GM18909 (cell line): ENCODE measurements at regions not wholly inside any gene's neighbourhood (a gene's known extent, or its start where the extent isn't known, plus 50 kb on each side); places are given as distances from the start of the nearest gene placed in this dataset.
"Not testable (repeated sequence)": the region's sequence is repeated elsewhere in the genome, so short reads cannot be mapped to it uniquely, and the experiment has no call there.

ENCODE experiments used
- ATAC-seq: cut with Tn5 transposase; IDR thresholded peaks from one replicate; pipeline ENCODE4 v1.9.1; 2021; ENCODE audit warnings: mild to moderate bottlenecking; ENCODE audit not compliant: unreplicated experiment, poor library complexity

GRCh38 chr7:119944601-119944972 is 328.4 kb upstream of the KCND2 start:
- ATAC-seq = no peak

- no peak for ATAC-seq
These were observed 327.2 kb upstream of the KCND2 start for GRCh38 chr7:119945822-119946221.

GRCh38 chr7:119949053-119949452 is 323.9 kb upstream of the KCND2 start:
- ATAC-seq = no peak

- ATAC-seq = not testable (repeated sequence)
These were observed 322.5 kb upstream of the KCND2 start for GRCh38 chr7:119950390-119951041.

- not testable (repeated sequence) for ATAC-seq
These were observed 321.4 kb upstream of the KCND2 start for GRCh38 chr7:119951614-119952013.

GRCh38 chr7:119957335-119957734 is 315.6 kb upstream of the KCND2 start:
- ATAC-seq = no peak

- ATAC-seq = no peak
These were observed 313.2 kb upstream of the KCND2 start for GRCh38 chr7:119959811-119960210.

- ATAC-seq = no peak
These were observed 309.3 kb upstream of the KCND2 start for GRCh38 chr7:119963654-119964053.

- no peak for ATAC-seq
These were observed 308.9 kb upstream of the KCND2 start for GRCh38 chr7:119964065-119964464.

- ATAC-seq = no peak
These were observed 308.0 kb upstream of the KCND2 start for GRCh38 chr7:119964788-119965542.

- no peak for ATAC-seq
These were observed 305.8 kb upstream of the KCND2 start for GRCh38 chr7:119967221-119967620.

GRCh38 chr7:119968411-119968810 is 304.6 kb upstream of the KCND2 start:
- not testable (repeated sequence) for ATAC-seq

- ATAC-seq = no peak
These were observed 303.9 kb upstream of the KCND2 start for GRCh38 chr7:119969054-119969453.

- no peak for ATAC-seq
These were observed 303.2 kb upstream of the KCND2 start for GRCh38 chr7:119969763-119970162.

- peak; percentile 44 for ATAC-seq
These were observed 298.0 kb upstream of the KCND2 start for GRCh38 chr7:119974972-119975371.

- ATAC-seq = no peak
These were observed 290.1 kb upstream of the KCND2 start for GRCh38 chr7:119982884-119983283.

- ATAC-seq = no peak
These were observed 289.5 kb upstream of the KCND2 start for GRCh38 chr7:119983468-119983867.

GRCh38 chr7:119984247-119984646 is 288.7 kb upstream of the KCND2 start:
- ATAC-seq = no peak

GRCh38 chr7:119988401-119988800 is 284.6 kb upstream of the KCND2 start:
- no peak for ATAC-seq

- no peak for ATAC-seq
These were observed 278.0 kb upstream of the KCND2 start for GRCh38 chr7:119994928-119995327.

- ATAC-seq = no peak
These were observed 276.3 kb upstream of the KCND2 start for GRCh38 chr7:119996634-119997033.
